ENCODE measurements at regions not wholly inside any gene's neighbourhood (a gene's known extent, or its start where the extent isn't known, plus 50 kb on each side); places are given as distances from the start of the nearest gene placed in this dataset.

GRCh38 chr9:695252-695651, 146.2 kb upstream of the DMRT1 start:
- TF ChIP-seq CTCF (conservative IDR thresholded peaks at IDR 0.05; ENCODE audit: low read depth in 2 of 2) (no peak), EZH2 (IDR thresholded peaks at IDR 0.05; ENCODE audit: low read depth, unreplicated experiment) (no peak)

All from GM23338 (cell line).